Activated CD8-positive, alpha-beta memory T cell treated with anti-CD3 and anti-CD28 coated beads for 48 hours (primary cell): ENCODE measurements at regions not wholly inside any gene's neighbourhood (a gene's known extent, or its start where the extent isn't known, plus 50 kb on each side); places are given as distances from the start of the nearest gene placed in this dataset.

Experiments used
- DNase-seq, 3 experiments: peaks; one replicate each; pipeline ENCODE4 v3.0.0-alpha.2; 2020; ENCODE audit warnings: low read depth in 2 of 3, low spot score in 2 of 3

- no peak for DNase-seq
Observed at GRCh38 chr2:196224756-196225155, 53.4 kb upstream of the STK17B start.

- no peak for DNase-seq
Observed at GRCh38 chr2:196225213-196225612, 53.8 kb upstream of the STK17B start.

- no peak for DNase-seq
Observed at GRCh38 chr2:196226058-196226706, 54.8 kb upstream of the STK17B start.

GRCh38 chr2:196226707-196227065 is 55.3 kb upstream of the STK17B start:
- DNase-seq: no peak

- no peak for DNase-seq
Observed at GRCh38 chr2:196229013-196229412, 57.6 kb upstream of the STK17B start.

GRCh38 chr2:196230061-196230854 is 58.9 kb upstream of the STK17B start:
- no peak for DNase-seq

DNA sequence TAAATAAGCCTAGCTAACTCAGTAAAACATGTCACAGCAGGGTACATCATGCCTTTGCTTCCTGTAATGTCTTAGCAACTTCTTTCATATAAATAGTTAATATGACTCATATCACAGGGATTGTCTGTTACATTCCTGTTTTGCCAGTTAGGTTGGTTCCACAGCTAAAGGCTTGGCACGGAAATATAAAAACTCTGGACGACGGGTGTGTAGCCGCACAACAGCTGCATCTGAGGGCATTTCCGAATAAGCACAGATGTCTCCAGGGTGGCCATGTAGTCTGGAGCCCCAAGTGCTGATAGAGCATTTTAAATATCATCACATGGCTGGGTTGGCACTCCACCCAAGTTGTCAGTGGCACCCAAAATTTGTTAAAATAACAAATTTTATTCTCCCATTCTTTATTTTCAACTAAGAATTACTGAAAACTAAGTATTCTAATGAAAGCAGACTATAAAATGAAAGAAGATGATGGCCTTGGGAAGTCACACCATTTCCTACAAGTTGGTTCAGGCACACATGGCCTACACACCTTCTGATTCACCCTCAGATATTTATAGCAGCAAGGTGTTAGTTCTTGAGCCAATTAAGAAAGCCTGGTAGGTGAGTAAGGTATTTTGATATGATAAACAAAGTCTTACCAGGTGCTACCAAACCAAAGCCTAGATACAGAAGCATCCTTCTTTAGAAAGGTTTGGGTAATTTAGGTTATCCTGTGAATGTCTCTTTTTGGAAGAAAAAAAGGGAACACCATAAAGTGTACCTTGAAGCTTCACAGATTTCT is 61.8 kb upstream of the STK17B start:
- DNase-seq: no peak

DNA sequence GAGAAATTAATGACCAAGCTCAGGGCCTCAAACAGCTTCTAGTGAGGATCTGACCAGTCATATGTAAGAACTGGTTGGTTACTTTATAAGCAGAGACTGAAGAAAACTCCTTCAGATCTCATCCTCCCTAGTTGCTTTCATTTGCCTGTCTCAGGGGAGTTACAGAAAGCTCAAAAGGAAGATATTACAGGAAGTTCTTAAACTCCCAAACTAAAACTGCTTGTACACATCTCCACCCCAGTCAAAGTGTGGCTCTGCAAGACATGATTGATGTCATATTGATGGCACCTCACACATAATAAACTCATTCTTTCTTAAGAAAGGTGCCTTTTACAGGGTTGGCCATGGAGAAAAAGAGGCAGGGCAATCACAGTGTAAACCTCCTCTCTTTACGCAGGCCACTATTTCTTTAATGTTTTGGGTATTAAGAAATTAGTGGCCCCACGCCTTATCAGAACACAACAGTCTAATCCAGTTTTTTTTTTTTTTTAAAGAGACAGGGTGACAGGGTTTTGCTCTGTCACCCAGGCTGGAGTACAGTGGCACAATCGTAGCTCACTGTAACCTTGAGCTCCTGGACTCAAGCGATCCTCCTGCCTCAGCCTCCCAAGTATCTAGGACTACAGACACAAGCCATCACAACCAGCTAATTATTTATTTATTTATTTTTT is 62.6 kb upstream of the STK17B start:
- no peak for DNase-seq

GRCh38 chr2:196234672-196235071 is 63.3 kb upstream of the STK17B start:
- DNase-seq: no peak

DNA sequence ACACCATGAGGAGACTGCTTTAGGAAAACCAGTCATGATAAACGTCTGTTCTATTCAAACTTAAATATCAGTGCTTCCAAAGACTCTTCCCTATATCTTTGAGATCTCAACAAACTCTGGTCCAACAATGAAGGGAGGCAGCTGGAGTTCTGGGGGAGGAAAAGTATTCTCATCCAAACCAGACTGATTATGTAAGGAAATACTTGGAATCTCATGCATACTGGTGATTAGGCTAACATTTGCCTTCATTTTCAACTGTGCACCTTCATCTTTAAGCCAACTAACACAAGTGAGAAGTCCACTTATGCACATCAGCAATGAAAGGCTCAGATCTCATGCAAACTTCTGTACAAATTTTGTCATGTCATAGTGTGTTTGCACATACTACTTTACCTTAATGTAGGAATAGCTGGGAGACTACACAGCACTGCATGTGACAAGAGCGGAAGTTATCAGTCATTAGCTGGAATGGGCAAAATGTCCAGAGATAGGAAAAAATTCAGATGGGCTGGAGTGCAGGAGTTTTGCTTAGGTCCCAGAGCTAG is 67.5 kb upstream of the STK17B start:
- DNase-seq: no peak

GRCh38 chr2:196239622-196240587 is 68.5 kb upstream of the STK17B start:
- DNase-seq: peak in 2 of 3 experiments; percentile 50 to 63

- DNase-seq: no peak
Observed at GRCh38 chr2:196241175-196241574, 69.8 kb upstream of the STK17B start.

DNA sequence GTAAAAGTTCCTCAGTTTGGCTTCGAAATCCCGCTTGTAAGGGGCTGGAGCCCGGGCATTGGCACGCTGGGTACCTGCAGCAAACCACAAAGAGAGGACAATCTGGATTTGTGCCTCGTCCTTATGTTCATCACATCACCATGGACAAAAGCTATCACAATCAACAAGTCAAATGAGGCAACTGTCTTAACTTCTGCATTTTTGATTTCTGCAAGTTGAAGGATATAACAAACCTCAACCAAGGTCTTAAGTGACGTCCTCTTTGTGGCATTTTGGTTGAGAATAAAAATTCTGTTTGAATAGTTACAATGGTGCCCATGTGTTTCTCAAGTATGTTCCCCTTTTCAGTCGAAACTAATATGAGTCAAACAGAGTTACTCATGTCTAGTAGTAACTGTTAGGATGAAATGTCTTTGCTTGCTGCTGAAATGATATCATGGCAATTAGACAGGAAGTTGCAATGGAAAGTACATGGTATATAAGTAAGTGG is 70.8 kb upstream of the STK17B start:
- no peak for DNase-seq

- no peak for DNase-seq
Observed at GRCh38 chr2:196244516-196244915, 73.1 kb upstream of the STK17B start.

- DNase-seq: no peak
Observed at GRCh38 chr2:196244966-196245365, 73.6 kb upstream of the STK17B start.

DNA sequence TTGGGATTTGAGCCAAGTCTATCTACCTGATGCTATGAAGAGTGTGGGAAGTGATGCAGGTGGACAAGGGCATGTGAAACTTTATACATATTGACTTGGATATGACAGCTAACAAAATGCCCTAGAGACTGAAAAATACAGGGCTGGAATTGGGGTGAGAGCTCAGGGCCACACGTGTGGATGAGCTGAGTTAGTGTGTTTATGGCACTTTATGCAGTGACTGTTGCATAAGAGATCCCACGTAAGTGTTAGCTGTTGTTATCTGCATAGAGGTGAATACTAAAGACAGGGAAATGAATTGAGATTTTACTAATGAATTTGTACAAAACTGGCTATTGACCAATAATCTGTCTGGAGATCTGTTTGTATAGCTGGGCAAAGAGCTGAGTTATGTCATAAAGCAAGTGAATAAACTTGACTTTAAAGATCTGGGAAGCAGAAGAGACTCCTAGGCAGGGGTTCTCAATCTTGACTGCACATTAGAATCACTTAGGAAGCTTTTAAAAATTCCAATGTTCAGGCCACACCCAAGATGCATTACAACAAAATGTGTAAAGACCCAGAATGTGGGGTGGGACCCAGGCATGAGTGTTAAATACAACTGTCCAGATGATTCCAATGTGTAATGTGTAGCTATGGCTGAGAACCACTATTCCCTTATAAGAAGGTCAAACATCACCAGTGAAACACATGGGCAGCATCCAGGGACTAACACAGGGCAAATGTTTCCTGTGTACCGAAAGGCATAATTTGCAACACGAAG is 74.2 kb upstream of the STK17B start:
- no peak for DNase-seq

DNA sequence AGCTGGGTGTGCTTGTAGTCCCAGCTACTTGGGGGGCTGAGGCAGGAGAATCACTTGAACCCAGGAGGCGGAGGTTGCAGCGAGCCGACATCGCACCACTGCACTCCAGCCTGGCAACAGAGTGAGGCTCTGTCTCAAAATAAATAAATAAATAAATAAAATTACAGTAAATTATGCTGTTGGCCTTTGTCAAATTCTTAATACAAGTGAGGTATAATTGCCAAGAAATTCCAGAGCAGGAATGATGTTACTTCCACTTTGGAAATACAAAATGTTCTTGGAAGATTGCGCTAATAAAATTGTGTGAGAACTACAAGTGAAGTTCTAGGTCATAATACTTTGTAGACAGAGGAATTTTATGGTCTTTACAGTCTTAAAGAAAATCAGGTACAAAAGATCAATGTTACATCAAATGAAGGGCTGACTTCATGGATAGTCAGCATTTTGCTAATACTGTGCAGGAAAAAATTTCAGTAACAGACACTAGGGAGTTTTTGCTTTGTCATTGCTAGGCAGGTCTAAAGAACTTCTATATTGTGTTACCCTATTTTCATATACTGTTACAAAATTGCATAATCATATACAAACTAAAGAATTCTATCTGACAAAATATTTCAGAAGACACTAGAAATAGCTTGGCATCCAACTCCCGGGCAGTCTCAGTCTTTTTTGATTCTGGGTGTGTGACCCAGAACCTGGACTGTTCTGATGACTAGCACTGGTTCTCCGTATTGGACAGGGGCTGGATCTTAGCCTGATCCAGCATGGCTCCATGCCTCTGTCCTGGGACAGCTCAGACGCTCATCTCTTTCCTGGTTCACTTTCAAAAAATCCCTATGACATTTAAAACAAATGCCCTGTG is 76.0 kb upstream of the STK17B start:
- no peak for DNase-seq

- DNase-seq: no peak
Observed at GRCh38 chr2:196247976-196248280, 76.5 kb upstream of the STK17B start.
